Stimulated activated CD8-positive, alpha-beta memory T cell treated with anti-CD3 and anti-CD28 coated beads, Interleukin-2, amount 100 ng/mL, for 1 hour (primary cell): ENCODE measurements at regions not wholly inside any gene's neighbourhood (a gene's known extent, or its start where the extent isn't known, plus 50 kb on each side); places are given as distances from the start of the nearest gene placed in this dataset.

Experiments used
- DNase-seq, 2 donors: peaks; one replicate each; pipeline ENCODE4 v3.0.0-alpha.2; 2020; ENCODE audit warnings: low read depth in 2 of 2

DNA sequence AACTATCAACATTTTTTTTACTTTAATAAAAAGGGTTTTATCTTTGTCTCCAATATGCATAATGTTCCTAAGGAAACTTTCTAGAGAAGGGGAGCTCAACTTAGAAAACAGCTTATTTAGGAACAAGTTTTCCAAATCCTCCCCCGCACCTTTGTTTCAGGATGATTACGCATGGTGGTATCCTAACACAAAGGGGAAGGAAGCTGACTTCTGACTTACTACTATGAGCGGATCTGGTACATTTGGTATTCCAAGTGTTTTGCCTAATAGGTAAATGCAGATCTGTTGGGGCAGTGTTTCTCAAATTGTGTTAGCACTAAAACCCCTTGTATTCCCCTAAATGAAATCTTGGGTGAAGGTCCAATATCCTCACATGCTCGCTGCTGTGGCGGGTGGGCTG lies 229.3 kb upstream of the KLF14 start:
- DNase-seq, result no peak

DNA sequence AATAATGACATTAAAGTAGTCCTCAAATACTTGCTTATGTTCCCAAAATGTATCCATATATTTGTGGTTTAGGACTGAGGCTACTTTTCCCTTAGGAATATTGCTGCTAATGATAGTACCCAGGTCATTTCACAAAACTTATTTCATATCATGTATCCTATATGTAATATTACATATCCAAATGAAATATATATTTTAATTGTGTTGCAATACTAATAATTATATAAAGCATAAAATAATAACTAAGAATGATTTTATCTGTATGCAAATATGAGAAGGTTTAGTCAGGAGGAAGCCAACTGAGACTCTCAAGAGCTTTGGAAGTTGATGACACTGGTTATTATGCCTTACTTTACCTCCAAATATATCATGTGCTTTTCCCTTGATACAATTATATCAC lies 231.5 kb upstream of the KLF14 start:
- no peak for DNase-seq

DNA sequence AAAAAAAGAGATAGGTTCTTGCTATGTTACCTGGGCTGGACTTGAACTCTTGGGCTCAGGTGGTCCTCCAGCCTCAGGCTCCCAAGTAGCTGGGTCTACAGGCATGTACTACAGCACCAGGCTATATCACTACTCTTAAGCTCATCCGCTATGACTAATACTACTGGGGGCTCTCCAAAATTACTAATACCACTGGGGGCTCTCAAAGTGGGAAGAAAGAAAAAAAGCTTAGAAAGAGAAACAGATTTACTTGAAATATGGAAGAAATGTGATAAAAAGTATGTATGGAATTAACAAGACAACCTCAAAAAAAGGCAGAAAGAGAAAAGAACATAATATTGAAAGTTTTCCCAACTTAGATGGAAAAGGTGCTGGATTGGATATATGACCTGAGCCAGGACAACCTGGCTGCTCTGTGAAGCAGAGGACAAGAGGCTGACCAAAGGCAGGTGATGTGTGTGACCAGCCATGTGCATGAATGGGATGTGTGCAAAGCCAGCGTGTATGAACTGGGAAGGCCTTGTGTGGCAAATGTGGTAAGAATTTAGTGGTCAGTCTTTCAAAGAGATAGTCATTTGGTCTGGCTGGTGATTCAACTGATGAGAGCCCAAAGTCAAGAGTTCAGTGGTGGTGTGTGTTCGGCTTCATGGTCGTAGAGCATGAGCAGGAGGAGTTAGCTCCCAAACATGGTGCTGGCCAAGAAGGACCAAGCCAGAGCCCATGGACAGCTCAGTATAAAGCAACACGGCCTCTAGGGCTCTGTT lies 232.4 kb upstream of the KLF14 start:
- no peak for DNase-seq

DNA sequence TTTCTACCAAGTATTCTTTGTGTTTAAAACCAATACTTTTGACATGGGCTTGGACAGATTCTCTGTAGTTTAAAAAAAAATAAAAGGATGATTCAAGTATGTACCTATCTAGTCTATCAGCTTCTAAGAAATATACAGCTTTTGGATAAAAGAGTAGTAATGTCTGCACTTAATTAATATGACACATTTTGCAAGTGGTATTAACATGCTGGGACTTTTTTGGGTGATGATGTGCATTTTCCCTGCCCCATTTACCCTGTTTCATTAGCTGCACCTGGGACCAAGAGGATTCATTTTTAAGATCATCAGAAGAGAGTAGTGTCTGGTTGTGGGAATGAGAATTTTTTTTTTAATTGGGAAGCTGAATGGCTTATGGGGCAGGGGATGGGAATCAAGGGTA lies 236.2 kb upstream of the KLF14 start:
- no peak for DNase-seq

DNA sequence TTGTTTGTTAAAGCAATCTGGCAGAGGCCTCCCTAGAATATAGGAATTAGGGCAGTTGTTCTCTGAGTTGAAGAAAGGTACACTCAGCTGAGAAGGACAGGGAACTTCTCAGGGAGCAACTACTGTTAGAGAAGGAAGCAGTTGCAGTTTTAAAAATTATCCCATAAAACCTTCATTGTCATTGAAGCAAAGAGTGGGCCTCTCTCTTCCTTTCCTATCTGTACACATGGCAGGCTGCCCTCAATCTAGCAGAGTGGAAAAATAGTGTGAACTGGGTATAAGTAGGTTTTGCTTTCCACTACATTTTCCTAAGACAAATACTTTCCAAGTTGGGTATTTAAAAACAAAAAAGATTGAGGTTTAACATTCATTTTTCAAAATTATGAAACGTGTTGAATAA lies 236.7 kb upstream of the KLF14 start:
- DNase-seq, result no peak

- no peak for DNase-seq
Observed at GRCh38 chr7:130971297-130971696, 237.3 kb upstream of the KLF14 start.

GRCh38 chr7:130972201-130972600 lies 238.2 kb upstream of the KLF14 start:
- DNase-seq, result no peak

GRCh38 chr7:130973637-130974036 lies 239.6 kb upstream of the KLF14 start:
- no peak for DNase-seq

DNA sequence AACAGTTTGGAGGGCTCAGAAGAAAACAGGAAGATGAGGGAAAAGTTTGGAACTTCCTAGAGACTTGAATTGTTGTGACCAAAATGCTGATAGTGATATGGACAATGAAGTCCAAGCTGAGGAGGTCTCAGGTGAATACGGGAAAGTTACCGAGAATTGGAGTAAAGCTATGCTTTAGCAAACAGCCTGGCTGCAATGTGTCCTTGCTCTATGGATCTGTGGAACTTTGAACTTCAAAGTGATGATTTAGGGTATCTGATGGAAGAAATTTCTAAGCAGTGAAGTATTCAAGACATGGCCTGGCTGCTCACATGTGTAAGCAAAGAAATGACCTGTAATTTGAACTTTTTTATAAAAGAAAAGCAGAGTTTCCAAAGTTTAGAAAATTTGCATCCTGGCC lies 240.2 kb upstream of the KLF14 start:
- no peak for DNase-seq

GRCh38 chr7:130974794-130975193 lies 240.8 kb upstream of the KLF14 start:
- no peak for DNase-seq

GRCh38 chr7:130975731-130976130 lies 241.7 kb upstream of the KLF14 start:
- no peak for DNase-seq

GRCh38 chr7:130982160-130982638 lies 248.2 kb upstream of the KLF14 start:
- no peak for DNase-seq

DNA sequence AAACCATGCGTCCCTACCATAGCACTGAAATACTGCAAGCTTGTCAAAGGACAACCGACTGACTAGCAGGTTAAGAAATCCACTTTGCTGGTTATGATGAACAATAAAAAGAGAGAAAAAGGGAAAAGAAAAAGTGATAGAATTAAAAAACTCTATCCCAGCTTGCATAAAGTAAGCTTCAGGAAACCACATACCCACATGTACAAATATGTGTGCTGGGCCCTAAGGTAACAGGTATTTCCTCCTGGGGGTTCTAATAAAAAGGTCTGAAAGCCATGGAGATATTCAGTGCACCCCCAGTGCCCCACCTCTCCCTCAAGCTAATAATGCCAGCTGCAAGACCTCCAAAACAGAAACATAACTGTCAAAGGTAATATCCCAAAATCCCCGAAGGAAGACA lies 248.6 kb upstream of the KLF14 start:
- DNase-seq, result no peak

DNA sequence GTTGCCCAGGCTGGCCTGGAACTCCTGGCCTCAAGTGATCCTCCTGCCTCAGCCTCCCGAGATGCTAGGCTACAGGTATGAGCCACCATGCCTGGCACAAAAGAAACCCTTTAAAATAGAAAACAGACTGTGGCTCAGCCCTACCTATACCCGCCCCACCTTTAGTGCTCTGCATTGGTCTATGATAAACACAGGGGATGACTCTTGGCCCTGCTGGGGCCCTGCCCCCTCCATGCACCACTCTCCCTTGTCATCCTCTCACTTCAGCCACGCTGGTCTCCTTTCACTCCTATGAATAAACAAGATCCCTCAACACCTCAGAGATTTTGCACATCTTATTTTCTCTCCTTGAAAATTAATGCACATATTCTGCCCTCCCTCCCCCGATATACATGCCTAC lies 251.4 kb upstream of the KLF14 start:
- DNase-seq, result no peak

GRCh38 chr7:130986261-130986690 lies 252.3 kb upstream of the KLF14 start:
- DNase-seq, result no peak

DNA sequence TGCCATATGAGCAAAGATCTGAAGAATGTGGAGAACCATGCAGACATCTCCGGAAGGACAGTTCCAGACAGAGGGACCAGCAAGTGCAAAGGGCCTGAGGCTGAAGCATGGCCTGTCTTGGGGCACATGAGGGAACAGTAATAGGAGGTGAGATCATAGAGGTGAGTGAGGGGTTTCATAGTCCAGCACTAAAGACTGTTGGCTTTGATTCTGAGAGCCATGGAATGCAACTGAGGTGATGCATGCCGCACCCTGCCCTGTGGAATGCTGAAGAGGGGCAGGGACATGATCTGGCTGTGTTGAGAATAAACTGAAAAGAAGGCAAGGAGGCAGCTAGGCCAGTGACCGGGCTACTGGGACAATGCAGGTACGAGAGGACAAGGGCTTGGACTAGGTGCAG lies 253.1 kb upstream of the KLF14 start:
- no peak for DNase-seq

DNA sequence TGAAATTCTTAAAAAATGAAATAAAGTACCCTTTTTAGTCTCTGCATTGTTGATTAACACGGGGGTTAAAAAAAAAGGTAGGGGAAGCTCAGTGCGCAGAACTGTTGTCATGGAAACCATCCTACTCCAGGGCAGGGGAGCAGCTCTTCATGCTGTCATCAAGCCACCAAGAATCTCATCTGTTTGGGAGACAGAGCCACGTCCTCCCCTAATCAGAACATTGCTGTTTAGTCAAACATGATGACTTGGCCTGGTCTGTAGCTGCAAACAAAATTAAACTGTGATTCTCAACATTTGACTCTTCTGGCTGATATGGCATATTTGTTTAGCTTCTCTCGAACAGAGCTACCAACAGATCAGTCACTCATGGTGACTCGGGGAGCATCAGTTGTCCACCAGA lies 254.4 kb upstream of the KLF14 start:
- no peak for DNase-seq

DNA sequence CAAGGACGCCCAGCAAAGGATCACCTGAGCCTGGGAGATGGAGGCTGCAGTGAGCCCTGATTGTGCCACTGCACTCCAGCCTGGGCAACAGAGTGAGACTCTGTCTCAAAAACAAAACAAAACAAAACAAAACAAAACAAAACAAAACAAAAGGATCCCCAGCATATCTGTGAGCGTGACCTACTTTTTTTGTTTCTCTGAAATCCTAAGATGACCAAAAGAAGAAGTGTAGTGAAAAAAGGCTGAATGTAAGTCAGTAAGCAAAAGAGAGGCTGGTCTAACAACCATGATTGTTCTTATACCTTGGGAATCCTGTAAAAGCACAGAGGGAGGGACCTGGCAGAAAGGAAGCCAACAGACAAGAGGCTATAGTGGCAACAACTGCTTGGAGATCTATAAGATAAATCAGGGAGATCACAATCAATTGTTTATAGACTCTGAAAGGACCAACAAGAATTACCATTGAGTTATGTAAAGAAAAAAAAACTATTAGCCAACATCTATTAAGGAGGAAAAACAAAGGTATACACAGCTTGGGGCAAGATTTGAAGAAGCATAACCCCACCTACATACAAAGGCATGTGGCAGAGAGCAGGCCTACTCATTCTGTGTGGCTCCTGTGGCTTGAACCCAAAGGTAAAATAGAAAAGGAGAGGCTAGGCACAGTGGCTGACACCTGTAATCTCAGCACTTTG lies 255.2 kb upstream of the KLF14 start:
- no peak for DNase-seq

- DNase-seq, result no peak
Observed at GRCh38 chr7:130990178-130990832, 256.3 kb upstream of the KLF14 start.

GRCh38 chr7:130993671-130994365 lies 259.8 kb upstream of the KLF14 start:
- DNase-seq, result no peak

DNA sequence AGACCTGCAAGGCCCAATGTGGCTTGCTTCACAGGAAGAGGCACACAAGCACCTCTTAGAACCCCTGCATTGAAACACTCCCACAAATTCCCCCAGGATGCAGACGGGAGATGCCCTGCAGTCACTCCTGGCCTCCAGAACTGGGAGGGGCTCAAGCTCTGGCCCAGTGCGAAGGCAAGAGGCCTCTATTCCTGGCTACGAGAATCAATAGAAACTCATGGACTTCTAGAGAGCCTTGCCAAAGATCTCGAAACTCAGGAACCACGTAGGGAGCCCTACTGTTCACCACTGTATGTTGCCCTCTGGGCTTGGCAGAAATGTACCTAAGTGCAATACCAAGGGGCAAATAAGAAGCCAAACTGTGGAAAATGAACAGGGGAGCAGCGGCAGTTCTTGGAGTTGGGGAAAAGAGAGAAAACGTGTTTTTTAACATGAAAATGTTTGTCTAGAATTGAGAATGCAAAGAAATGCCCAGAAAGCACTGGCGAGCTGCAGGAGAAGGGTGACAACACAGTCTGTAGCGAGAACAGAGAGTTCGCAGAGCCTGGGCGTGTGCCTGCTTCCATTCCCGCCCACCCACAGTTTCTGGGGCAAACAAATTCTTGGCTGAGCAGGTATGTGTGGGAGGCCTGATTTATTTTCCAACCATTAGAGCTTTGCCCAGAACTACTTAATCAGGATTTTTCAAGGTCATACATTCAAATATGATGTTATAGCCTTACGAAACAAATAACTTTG lies 260.5 kb upstream of the KLF14 start:
- no peak for DNase-seq
